ENCODE measurements at regions not wholly inside any gene's neighbourhood (a gene's known extent, or its start where the extent isn't known, plus 50 kb on each side); places are given as distances from the start of the nearest gene placed in this dataset.

DNA sequence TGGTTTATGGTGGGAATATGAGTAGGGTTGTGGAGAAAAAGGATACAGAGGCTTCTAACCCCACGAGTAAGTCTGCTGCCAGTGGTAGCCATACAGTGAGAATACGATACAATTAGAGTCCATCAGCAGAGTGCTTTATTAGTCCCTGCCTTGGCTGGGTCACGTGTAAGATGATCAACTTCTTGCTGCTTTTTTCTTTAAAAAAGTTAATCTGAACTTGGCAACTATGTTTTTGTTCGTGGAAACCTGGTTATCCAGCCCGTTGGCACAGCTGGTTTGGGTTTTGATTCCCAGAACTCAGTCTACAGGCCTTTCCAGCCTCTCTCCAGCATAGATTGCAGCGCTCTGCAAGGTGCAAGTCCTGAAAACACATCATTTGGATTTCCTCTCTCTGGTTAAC, 53.1 kb upstream of the LSM6 start:
- Histone ChIP-seq H3K56ac (replicated peaks; ENCODE audit: insufficient read length, low read depth, low read length) (no peak overlapping the region), H3K23me2 (ENCODE audit: low read depth, low read length) (no peaks in the 10 kb centered on the region; the same call in 1 of the 2 replicates), H3K27ac (ENCODE audit: low read depth, low read length) (no peak overlapping the region), H2BK15ac (ENCODE audit: low read length) (no peak overlapping the region), H3K4ac (replicated peaks; ENCODE audit: insufficient read length, low read depth, low read length) (no peak overlapping the region), H3K79me1 (ENCODE audit: low read depth, low read length) (no peaks in the 10 kb centered on the region), H3K79me2 (ENCODE audit: control insufficient read depth in 1 of 2, insufficient read depth in 2 of 2, low read length in 2 of 2) (no peaks in the 10 kb centered on the region), H3K4me2 (ENCODE audit: insufficient read depth in 1 of 2, low read depth in 2 of 2, low read length in 2 of 2) (no peak overlapping the region), H2AK5ac (ENCODE audit: low read depth, low read length) (no peak overlapping the region), H2AFZ (ENCODE audit: low read length) (0 out of 2 replicates have a peak overlapping the region, but pooled peaks have one; percentile 17), H3K4me1 (replicated peaks in 1 of 4; ENCODE audit: control insufficient read depth in 3 of 4, insufficient read depth in 4 of 4, low read length in 3 of 4) (no peaks in the 10 kb centered on the region), H4K5ac (ENCODE audit: insufficient read length, low read depth, low read length) (no peak overlapping the region), H3K14ac (ENCODE audit: insufficient read length) (no peak overlapping the region), H4K20me1 (replicated peaks in 1 of 2; ENCODE audit: control insufficient read depth in 1 of 2, insufficient read depth in 2 of 2, low read length in 2 of 2) (no peaks in the 10 kb centered on the region), H2BK12ac (ENCODE audit: low read depth, low read length) (no peak overlapping the region), H3K9ac (replicated peaks in 1 of 4; ENCODE audit: extremely low read depth in 1 of 4, low read depth in 3 of 4, low read length in 3 of 4) (no peak overlapping the region), H2BK20ac (ENCODE audit: low read length) (no peak overlapping the region), H3K36me3 (ENCODE audit: control insufficient read depth in 2 of 4, insufficient read depth in 4 of 4, low read length in 3 of 4) (no peaks in the 10 kb centered on the region), H3K27me3 (replicated peaks in 1 of 4; ENCODE audit: control insufficient read depth in 3 of 4, extremely low read depth in 1 of 4, insufficient read depth in 3 of 4, low read length in 3 of 4) (no peaks in the 10 kb centered on the region; a peak in 1 of 7 replicates), H3K9me3 (ENCODE audit: insufficient read depth in 2 of 2, low read depth in 1 of 2, low read length in 1 of 2) (no peaks in the 10 kb centered on the region), H4K91ac (replicated peaks; ENCODE audit: insufficient read length, low read length) (no peak overlapping the region), H3K23ac (ENCODE audit: insufficient read length) (no peak overlapping the region), H2BK120ac (replicated peaks; ENCODE audit: low read depth, low read length) (no peak overlapping the region), H4K8ac (ENCODE audit: extremely low read depth, insufficient read depth, low read length) (no peak overlapping the region), H3K18ac (ENCODE audit: extremely low read depth, low read length) (no peak overlapping the region), H3K4me3 (ENCODE audit: extremely low read depth in 1 of 4, insufficient read depth in 2 of 4, low read depth in 3 of 4, low read length in 4 of 4) (no peak overlapping the region), H2BK5ac (ENCODE audit: low read depth, low read length) (no peak overlapping the region)
- DNase-seq (ENCODE audit: low read depth in 1 of 2, low spot score in 2 of 2) (no peak), FAIRE-seq (no peak)
- WGBS, 2 experiments (ENCODE audit: extremely low coverage in 1 of 2, insufficient coverage in 1 of 2, insufficient read length in 1 of 2, insufficient replicate concordance in 2 of 2, low coverage in 1 of 2, low lambda C conversion rate in 2 of 2, missing lambda C conversion rate in 1 of 2), result 93% methylated on average over 6 of the region's 6 CpGs; no CpG with 5 or more reads in 1 of the 2 experiments
- TF ChIP-seq TAF7 (optimal IDR thresholded peaks at IDR 0.05; ENCODE audit: borderline replicate concordance, low read depth, low read length) (no peak), KDM1A (IDR thresholded peaks at IDR 0.05; ENCODE audit: borderline replicate concordance, low read length) (no peak), TBP (IDR thresholded peaks at IDR 0.05; ENCODE audit: low read depth, low read length) (no peak), TCF12 (IDR thresholded peaks at IDR 0.05; ENCODE audit: low read depth, low read length) (no peak), TAF1 (IDR thresholded peaks at IDR 0.05; ENCODE audit: low read depth, low read length) (no peak), JUN (IDR thresholded peaks at IDR 0.05; ENCODE audit: low read depth, low read length) (no peak), SP4 (IDR thresholded peaks at IDR 0.05; ENCODE audit: low read length) (no peak), YY1 (IDR thresholded peaks at IDR 0.05; ENCODE audit: low read depth, low read length) (no peak), BACH1 (IDR thresholded peaks at IDR 0.05; ENCODE audit: low read length) (no peak), KDM4A (IDR thresholded peaks at IDR 0.05; ENCODE audit: low read depth, low read length, severe bottlenecking) (no peak), FOSL1 (IDR thresholded peaks at IDR 0.05; ENCODE audit: insufficient read depth, low read depth, low read length) (no peak)
- POLR2A ChIA-PET (ENCODE audit: partially characterized antibody), result no interaction called here
- CTCF ChIA-PET (ENCODE audit: partially characterized antibody), result interaction anchor here (0.6 to 3.3 kb wide), 4 partner anchors 8 to 355 kb away, joined by 3 to 19 read pairs (median 4); no protein-coding TSS in a partner anchor

All from H1 (cell line).